ENCODE measurements at regions not wholly inside any gene's neighbourhood (a gene's known extent, or its start where the extent isn't known, plus 50 kb on each side); places are given as distances from the start of the nearest gene placed in this dataset.

GRCh38 chr6:18990059-18990978 is 603.2 kb downstream of the RNF144B start:
- Histone ChIP-seq H3K14ac (ENCODE audit: insufficient read length) (no peak overlapping the region), H3K23me2 (ENCODE audit: low read depth, low read length) (no peaks in the 10 kb centered on the region), H4K8ac (ENCODE audit: extremely low read depth, insufficient read depth, low read length) (no peak overlapping the region), H3K9me3 (ENCODE audit: insufficient read depth in 2 of 2, low read depth in 1 of 2, low read length in 1 of 2) (no peaks in the 10 kb centered on the region), H3K4me1 (replicated peaks in 1 of 4; ENCODE audit: control insufficient read depth in 3 of 4, insufficient read depth in 4 of 4, low read length in 3 of 4) (peaks cover 0 to 4% (median under 1%) of the 10 kb centered on the region in 4 experiments; a peak in 2 of 7 replicates), H3K79me2 (ENCODE audit: control insufficient read depth in 1 of 2, insufficient read depth in 2 of 2, low read length in 2 of 2) (no peaks in the 10 kb centered on the region), H2AFZ (ENCODE audit: low read length) (peak overlapping the region; percentile 96), H3K27me3 (replicated peaks in 1 of 4; ENCODE audit: control insufficient read depth in 3 of 4, extremely low read depth in 1 of 4, insufficient read depth in 3 of 4, low read length in 3 of 4) (no peaks in the 10 kb centered on the region), H2BK5ac (ENCODE audit: low read depth, low read length) (no peak overlapping the region), H4K5ac (ENCODE audit: insufficient read length, low read depth, low read length) (no peak overlapping the region), H2BK20ac (ENCODE audit: low read length) (no peak overlapping the region), H4K20me1 (replicated peaks in 1 of 2; ENCODE audit: control insufficient read depth in 1 of 2, insufficient read depth in 2 of 2, low read length in 2 of 2) (no peaks in the 10 kb centered on the region), H3K4ac (replicated peaks; ENCODE audit: insufficient read length, low read depth, low read length) (no peak overlapping the region), H3K18ac (ENCODE audit: extremely low read depth, low read length) (peak overlapping the region; percentile 72; the same call in 1 of the 2 replicates), H2BK15ac (ENCODE audit: low read length) (no peak overlapping the region), H4K91ac (replicated peaks; ENCODE audit: insufficient read length, low read length) (no peak overlapping the region), H2AK5ac (ENCODE audit: low read depth, low read length) (no peak overlapping the region), H3K27ac (ENCODE audit: low read depth, low read length) (no peak overlapping the region), H3K4me2 (ENCODE audit: insufficient read depth in 1 of 2, low read depth in 2 of 2, low read length in 2 of 2) (peak overlapping the region; percentile 16 to 49; a peak in 3 of 4 replicates), H2BK120ac (replicated peaks; ENCODE audit: low read depth, low read length) (no peak overlapping the region), H3K79me1 (ENCODE audit: low read depth, low read length) (no peaks in the 10 kb centered on the region), H3K4me3 (ENCODE audit: extremely low read depth in 1 of 4, insufficient read depth in 2 of 4, low read depth in 3 of 4, low read length in 4 of 4) (peak overlapping the region in 1 of 4 experiments; percentile 24; a peak in 3 of 8 replicates), H3K9ac (replicated peaks in 1 of 4; ENCODE audit: extremely low read depth in 1 of 4, low read depth in 3 of 4, low read length in 3 of 4) (no peak overlapping the region; a peak in 1 of 7 replicates), H3K56ac (replicated peaks; ENCODE audit: insufficient read length, low read depth, low read length) (no peak overlapping the region), H3K36me3 (ENCODE audit: control insufficient read depth in 2 of 4, insufficient read depth in 4 of 4, low read length in 3 of 4) (no peaks in the 10 kb centered on the region), H3K23ac (ENCODE audit: insufficient read length) (no peak overlapping the region), H2BK12ac (ENCODE audit: low read depth, low read length) (no peak overlapping the region)
- ChIA-PET CTCF (ENCODE audit: partially characterized antibody) (interaction anchor here (0.5 to 4.6 kb wide), 30 partner anchors 9 to 1079 kb away, joined by 3 to 29 read pairs (median 3); no protein-coding TSS in a partner anchor), POLR2A (ENCODE audit: partially characterized antibody) (interaction anchor here (1.1 kb wide), 2 partner anchors 10 to 847 kb away, joined by 3 to 5 read pairs; no protein-coding TSS in a partner anchor)
- WGBS, 2 experiments (ENCODE audit: extremely low coverage in 1 of 2, insufficient coverage in 1 of 2, insufficient read length in 1 of 2, insufficient replicate concordance in 2 of 2, low coverage in 1 of 2, low lambda C conversion rate in 2 of 2, missing lambda C conversion rate in 1 of 2): 43% methylated on average over 24 of the region's 24 CpGs; no CpG with 5 or more reads in 1 of the 2 experiments
- FAIRE-seq: peak; percentile 82
- no peak for TF ChIP-seq BRCA1 (IDR thresholded peaks at IDR 0.05; ENCODE audit: low read depth, low read length)
- peak; percentile 77 to 89 (median 82) for TF ChIP-seq CTCF (IDR thresholded peaks at IDR 0.05; ENCODE audit: control extremely low read depth in 1 of 3, insufficient read depth in 1 of 3, low read depth in 1 of 3, low read length in 3 of 3)
- no peak for TF ChIP-seq RFX5 (IDR thresholded peaks at IDR 0.05; ENCODE audit: borderline replicate concordance, low read depth, low read length)
- peak; percentile 67 for TF ChIP-seq MAX (IDR thresholded peaks at IDR 0.05)
- TF ChIP-seq E2F6 (IDR thresholded peaks at IDR 0.05): 0 out of 2 replicates have a peak, but pooled peaks have one; percentile 38
- peak; percentile 75 to 80 for TF ChIP-seq RAD21 (IDR thresholded peaks at IDR 0.05 in 1 of 2, conservative IDR thresholded peaks at IDR 0.05 in 1 of 2; ENCODE audit: low read depth in 2 of 2, low read length in 2 of 2)
- TF ChIP-seq CREB1 (IDR thresholded peaks at IDR 0.05): no peak
- peak; percentile 69 to 92 for DNase-seq (ENCODE audit: low read depth in 1 of 2, low spot score in 2 of 2)

Measured in H1 (cell line).